Raji (cell line): ENCODE measurements at regions not wholly inside any gene's neighbourhood (a gene's known extent, or its start where the extent isn't known, plus 50 kb on each side); places are given as distances from the start of the nearest gene placed in this dataset.

Experiments used
- POLR2A ChIP-seq: IDR thresholded peaks from 2 replicates; pipeline ENCODE4 v1.6.1; 2011; ENCODE audit warnings: low read depth, low read length, control low read depth; ENCODE audit not compliant: insufficient read depth

DNA sequence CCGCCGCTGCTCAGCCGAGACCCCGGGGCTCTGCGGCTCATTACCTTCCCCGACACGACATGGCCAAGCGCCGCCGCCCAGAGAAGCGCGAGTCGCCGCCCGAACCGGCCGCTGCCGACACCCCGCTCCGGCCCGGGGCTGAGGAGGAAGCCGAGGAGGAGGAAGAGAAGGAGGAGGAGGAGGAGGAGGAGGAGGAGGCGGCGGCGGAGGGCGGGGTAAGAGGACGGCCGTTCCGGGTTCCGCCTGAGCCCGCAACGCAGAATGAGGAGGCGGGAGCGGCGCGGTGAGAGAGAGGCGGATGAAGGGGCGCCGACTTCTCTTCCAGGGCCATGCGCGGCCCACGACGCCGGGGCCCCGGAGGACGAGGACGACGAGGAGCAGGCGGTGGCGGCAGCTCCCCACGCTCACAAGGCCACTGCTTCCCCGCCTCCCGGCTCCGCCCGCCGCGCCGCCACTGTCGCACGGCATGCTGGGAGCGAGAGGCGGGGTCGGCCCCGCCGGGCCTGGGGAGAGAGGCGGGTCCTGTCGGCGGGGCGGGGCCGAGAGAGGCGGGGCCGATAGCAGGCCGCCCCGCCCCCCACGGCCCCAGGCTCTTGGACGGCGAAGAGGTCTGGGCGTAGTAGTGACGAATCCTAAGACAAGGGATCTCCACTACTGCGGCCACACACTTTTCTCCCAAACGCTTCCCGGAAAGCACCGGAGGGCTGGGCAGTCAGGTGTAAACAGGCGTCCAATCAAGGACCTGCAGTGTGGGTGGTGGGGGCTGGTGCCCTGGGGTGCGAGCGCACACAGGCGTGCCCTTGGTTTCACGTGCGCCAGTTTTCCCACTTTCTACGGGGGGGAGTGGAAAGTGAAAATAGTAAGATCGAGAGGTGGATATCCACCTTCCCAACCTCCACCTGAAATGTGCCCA is 67.9 kb upstream of the SPN start:
- peak; percentile 63 for TF ChIP-seq POLR2A
